PC-9 (cell line): ENCODE measurements at regions not wholly inside any gene's neighbourhood (a gene's known extent, or its start where the extent isn't known, plus 50 kb on each side); places are given as distances from the start of the nearest gene placed in this dataset.
"Not testable (repeated sequence)": the region's sequence is repeated elsewhere in the genome, so short reads cannot be mapped to it uniquely, and the experiment has no call there.

Experiments used
- BruUV-seq: library from RNA; stranded (reverse); fragments of 400-500 nt; replicated peaks from 2 replicates; lab custom pipeline; 2021; lab: Mats Ljungman, UMichigan
- CTCF ChIA-PET: fragments of 300-600 bp; sonication (Branson Sonifier 250); formaldehyde crosslinking; loops from one replicate; lab custom pipeline; 2022; ENCODE audit warnings: antibody characterized with exemption; lab: Charles Lee
- POLR2A ChIA-PET: fragments of 300-600 bp; sonication (Branson Sonifier 250); formaldehyde crosslinking; loops from one replicate; lab custom pipeline; 2022; ENCODE audit warnings: antibody characterized with exemption; ENCODE audit not compliant: unreplicated experiment; lab: Charles Lee
- DNase-seq, 2 experiments: peaks; one replicate each; pipeline versions ENCODE4 v3.0.0 to v3.0.0-alpha.2; 2015 to 2022; ENCODE audit warnings: mixed read lengths in 1 of 2
- H2AFZ ChIP-seq: fragments of 200-600 bp; sonication (generic); 2 replicates; pipeline ENCODE4 v1.8.1; 2017; ENCODE audit warnings: antibody characterized with exemption
- H3F3A ChIP-seq: fragments of 200-600 bp; sonication (generic); 2 replicates; pipeline ENCODE4 v1.8.1; 2017; ENCODE audit warnings: antibody characterized with exemption, mild to moderate bottlenecking, low read depth; ENCODE audit not compliant: insufficient read depth
- H3K27ac ChIP-seq: fragments of 200-600 bp; sonication (generic); 2 replicates; pipeline ENCODE4 v1.6.1; 2016; ENCODE audit warnings: mixed run types
- H3K27me3 ChIP-seq: fragments of 200-600 bp; sonication (generic); 2 replicates; pipeline ENCODE4 v1.6.1; 2016; ENCODE audit warnings: low read depth, mixed run types; ENCODE audit not compliant: insufficient read depth
- H3K36me3 ChIP-seq: fragments of 200-600 bp; sonication (generic); 2 replicates; pipeline ENCODE4 v1.6.1; 2016; ENCODE audit warnings: low read depth, mixed run types
- H3K4me1 ChIP-seq: fragments of 200-600 bp; sonication (generic); replicated peaks from 2 replicates; pipeline ENCODE4 v1.6.1; 2016; ENCODE audit warnings: mixed run types; ENCODE audit not compliant: insufficient read depth
- H3K4me2 ChIP-seq: fragments of 200-600 bp; sonication (generic); 2 replicates; pipeline ENCODE4 v1.6.1; 2017; ENCODE audit warnings: mixed run types
- H3K4me3 ChIP-seq: fragments of 200-600 bp; sonication (generic); 2 replicates; pipeline ENCODE4 v1.6.1; 2016; ENCODE audit warnings: mixed run types
- H3K79me2 ChIP-seq: fragments of 200-600 bp; sonication (generic); 2 replicates; pipeline ENCODE4 v1.6.1; 2017; ENCODE audit warnings: low read depth, mixed run types
- H3K9me2 ChIP-seq: fragments of 200-600 bp; sonication (generic); 2 replicates; pipeline ENCODE4 v1.8.1; 2017; ENCODE audit warnings: mild to moderate bottlenecking; ENCODE audit not compliant: insufficient read depth
- H3K9me3 ChIP-seq: fragments of 200-600 bp; sonication (generic); 2 replicates; pipeline ENCODE4 v1.8.1; 2016; ENCODE audit warnings: low read depth; ENCODE audit not compliant: insufficient read depth
- H4K20me1 ChIP-seq: fragments of 200-600 bp; sonication (generic); 2 replicates; pipeline ENCODE4 v1.8.1; 2017; ENCODE audit not compliant: insufficient read depth
- intact Hi-C: fragments of 100-400 bp; cut with micrococcal nuclease; formaldehyde crosslinking; loops from one replicate; pipeline ENCODE4 v1.10.0; 2022; ENCODE audit not compliant: unreplicated experiment

DNA sequence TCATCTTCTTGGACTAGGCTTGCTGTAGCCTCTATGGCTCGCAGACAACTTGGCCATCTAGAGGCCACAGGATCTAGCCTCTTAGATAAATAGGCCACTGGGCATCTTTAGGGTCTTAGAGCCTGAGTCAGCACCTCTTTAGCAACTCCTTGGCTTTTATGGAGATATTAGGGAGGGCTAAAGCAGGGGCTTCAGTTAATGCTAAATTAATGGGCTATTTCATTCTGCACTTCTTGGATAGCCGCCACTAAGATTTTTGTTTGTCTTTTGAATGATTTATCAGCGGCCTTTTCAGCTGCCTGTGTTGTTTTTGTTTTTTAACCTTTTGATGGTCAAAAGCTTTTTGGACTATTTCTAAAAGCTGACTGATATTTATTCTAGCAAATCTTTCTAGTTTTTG lies 118.3 kb downstream of the UNC93B1 start:
- DNase-seq, H3K4me3 ChIP-seq, H3K36me3 ChIP-seq, BruUV-seq, H3K9me3 ChIP-seq, H3F3A ChIP-seq, H3K4me1 ChIP-seq, H3K79me2 ChIP-seq, CTCF ChIA-PET, H4K20me1 ChIP-seq, H3K9me2 ChIP-seq, POLR2A ChIA-PET, H3K4me2 ChIP-seq, H2AFZ ChIP-seq, H3K27ac ChIP-seq, intact Hi-C loops: not testable (repeated sequence)
- peaks cover 95% of the 10 kb centered on the region for H3K27me3 ChIP-seq

DNA sequence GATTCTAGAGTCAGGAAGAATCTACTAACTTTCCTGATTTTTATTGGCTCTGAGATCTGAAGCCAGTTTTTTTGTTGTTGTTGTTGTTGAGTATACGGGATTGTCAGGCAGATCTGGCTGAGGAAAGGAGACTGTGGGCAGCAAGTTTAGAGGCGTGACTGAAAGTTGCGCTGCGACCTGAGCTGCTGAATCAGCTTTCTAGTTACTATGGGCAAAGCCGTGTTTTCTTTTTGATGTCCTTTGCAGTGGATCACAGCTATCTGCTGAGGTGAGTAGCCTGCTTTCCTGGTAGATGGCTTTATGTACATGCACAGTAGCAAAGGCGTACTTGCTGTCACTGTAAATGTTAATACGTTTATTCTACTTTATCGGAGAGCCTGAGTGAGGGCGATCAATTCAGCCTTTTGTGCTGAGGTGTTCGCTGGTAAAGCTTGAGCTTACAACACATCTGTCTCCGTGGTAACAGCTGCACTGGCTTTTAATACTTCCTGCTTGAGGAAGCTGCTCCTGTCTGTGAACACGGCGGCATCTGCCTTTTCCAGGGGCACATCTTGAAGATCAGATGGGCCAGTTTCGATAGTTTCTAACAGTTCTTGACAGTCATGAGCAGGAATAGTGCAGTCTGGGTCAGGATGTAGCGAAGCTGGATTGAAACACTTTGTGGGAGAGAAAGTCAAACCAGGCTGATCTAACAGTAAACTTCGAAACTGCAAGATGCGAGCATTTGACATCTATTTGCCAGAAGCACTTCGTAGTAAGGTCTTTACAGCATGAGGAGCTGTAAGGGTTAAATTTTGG lies 118.9 kb downstream of the UNC93B1 start:
- BruUV-seq, H3K79me2 ChIP-seq, H2AFZ ChIP-seq, DNase-seq, H3K4me1 ChIP-seq, H4K20me1 ChIP-seq, H3K9me2 ChIP-seq, CTCF ChIA-PET, H3K9me3 ChIP-seq, H3K36me3 ChIP-seq, H3F3A ChIP-seq, intact Hi-C loops, H3K27ac ChIP-seq, H3K4me3 ChIP-seq: not testable (repeated sequence)
- peaks cover 94% of the 10 kb centered on the region for H3K27me3 ChIP-seq
- POLR2A ChIA-PET = interaction anchor here (0.6 kb wide), 1 partner anchor 600 kb away, joined by 19 read pairs; no protein-coding TSS in a partner anchor
- peak overlapping the region; percentile 17; the same call in 1 of the 2 replicates for H3K4me2 ChIP-seq

DNA sequence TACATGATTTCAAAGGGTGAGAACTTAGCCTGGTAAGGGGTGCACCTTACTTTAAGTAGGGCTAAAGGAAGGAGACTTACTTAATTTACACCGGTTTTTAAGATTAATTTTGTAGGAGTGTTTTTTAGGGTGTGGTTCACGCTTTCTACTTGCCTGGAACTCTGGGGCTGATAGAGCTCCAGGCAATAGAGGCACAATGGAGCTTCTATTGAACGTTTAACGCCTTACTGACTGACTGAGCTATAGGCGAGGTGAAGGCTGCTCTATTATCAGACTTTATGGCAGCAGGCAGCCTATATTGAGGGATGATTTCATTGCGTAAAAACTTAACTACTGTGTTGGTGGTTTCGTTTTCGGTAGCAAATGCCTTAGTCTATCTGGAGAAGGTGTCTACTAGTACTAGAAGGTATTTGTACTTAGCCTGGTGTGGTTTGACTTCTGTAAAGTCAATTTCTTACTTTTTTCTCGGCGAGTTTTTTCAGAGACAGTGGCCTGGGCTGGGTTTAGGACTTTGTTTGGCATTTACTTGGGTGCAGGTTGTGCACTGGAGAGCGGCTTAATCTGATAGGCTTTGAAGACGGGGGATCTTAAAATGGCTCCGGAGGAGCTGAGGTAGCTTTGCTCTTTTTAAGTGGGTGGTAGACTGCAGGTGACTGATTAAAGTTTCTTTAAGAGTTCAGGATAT lies 119.7 kb downstream of the UNC93B1 start:
- H4K20me1 ChIP-seq, H3F3A ChIP-seq, BruUV-seq, CTCF ChIA-PET, H2AFZ ChIP-seq, H3K36me3 ChIP-seq, H3K79me2 ChIP-seq, DNase-seq, H3K9me3 ChIP-seq, H3K4me3 ChIP-seq, intact Hi-C loops, H3K4me1 ChIP-seq, H3K27ac ChIP-seq, H3K9me2 ChIP-seq: not testable (repeated sequence)
- POLR2A ChIA-PET = interaction anchor here (0.6 kb wide), 1 partner anchor 601 kb away, joined by 19 read pairs; no protein-coding TSS in a partner anchor
- Histone ChIP-seq H3K27me3 (peaks cover 91% of the 10 kb centered on the region), H3K4me2 (peak overlapping the region; percentile 17; the same call in 1 of the 2 replicates)

DNA sequence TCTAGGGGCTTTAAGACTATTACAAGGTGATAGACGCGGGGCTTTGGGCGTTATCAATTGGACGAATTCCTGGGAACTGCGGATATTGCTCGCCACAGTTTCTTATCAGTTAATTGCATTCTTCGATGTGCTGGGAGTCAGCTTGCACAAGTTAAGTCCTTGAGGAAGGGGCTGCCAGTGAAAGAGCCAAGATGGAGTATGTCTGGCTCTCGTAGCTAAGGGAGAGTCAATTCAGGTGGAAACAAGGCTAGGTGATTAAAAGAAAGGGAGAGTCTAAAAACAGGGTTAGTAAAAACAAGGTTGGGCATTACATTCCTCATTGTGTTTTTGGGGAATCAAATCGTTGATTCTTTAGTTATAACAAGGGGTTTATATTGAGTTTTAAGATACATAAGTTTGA lies 121.6 kb downstream of the UNC93B1 start:
- H2AFZ ChIP-seq, H3F3A ChIP-seq, H3K79me2 ChIP-seq, H4K20me1 ChIP-seq, CTCF ChIA-PET, DNase-seq, H3K4me3 ChIP-seq, H3K27ac ChIP-seq, H3K36me3 ChIP-seq, POLR2A ChIA-PET, BruUV-seq, H3K9me2 ChIP-seq, H3K9me3 ChIP-seq, H3K4me2 ChIP-seq, intact Hi-C loops, H3K4me1 ChIP-seq: not testable (repeated sequence)
- peaks cover 85% of the 10 kb centered on the region for H3K27me3 ChIP-seq

DNA sequence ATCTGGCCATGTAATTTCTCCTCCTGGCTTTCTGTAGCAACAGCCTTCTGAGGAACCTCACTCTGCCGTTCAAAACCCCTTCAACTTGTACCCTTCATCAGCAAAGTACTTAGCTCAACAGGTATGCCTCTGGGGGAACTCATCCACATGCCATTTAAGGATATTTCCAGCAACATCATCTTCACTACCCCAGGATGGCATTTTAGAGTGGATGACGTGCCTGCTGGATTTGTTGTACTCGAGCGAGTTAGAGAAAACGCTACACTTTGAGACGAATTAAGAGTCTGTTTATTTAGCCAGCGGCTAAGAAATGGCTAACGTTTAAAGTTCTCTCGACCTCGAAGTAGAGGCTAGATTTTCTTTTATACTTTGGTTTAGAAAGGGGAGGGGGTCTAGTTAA lies 122.1 kb downstream of the UNC93B1 start:
- DNase-seq, H3K4me2 ChIP-seq, H3F3A ChIP-seq, H3K9me2 ChIP-seq, POLR2A ChIA-PET, intact Hi-C loops, H3K9me3 ChIP-seq, BruUV-seq, H4K20me1 ChIP-seq, H3K27ac ChIP-seq, H2AFZ ChIP-seq, H3K4me3 ChIP-seq, H3K36me3 ChIP-seq, H3K4me1 ChIP-seq, H3K79me2 ChIP-seq, CTCF ChIA-PET: not testable (repeated sequence)
- H3K27me3 ChIP-seq = peaks cover 82% of the 10 kb centered on the region

DNA sequence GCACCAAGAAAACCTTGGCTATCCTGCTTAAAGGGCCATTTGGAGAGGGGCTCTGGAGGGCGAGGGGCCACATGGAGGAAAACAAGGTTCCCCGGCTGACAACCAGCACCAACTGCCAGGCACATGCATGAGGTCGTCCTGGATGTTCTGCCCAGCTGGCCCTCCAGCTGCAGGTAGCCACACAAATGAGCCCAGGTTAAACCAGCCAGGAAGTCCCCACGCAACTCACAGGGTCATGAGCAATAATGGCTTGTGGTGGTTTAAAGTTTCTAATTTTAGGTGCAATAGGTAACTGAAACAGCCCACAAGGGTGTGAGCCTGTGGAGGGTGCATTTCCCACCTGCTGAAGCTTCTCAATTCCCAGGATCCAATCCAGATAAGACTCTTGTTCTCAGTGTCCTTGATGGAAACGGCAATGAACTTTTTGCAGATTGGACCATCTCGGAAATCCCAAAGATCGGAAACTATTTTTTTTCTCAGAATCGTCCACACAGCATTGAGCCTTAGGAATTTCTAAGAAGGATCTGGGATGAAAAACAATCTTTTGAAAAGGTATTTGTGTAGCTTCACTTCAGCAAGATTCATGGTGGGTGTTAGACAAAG lies 123.2 kb downstream of the UNC93B1 start:
- H3F3A ChIP-seq, H4K20me1 ChIP-seq, H3K4me1 ChIP-seq, H3K4me3 ChIP-seq, H3K79me2 ChIP-seq, H3K27ac ChIP-seq, H3K36me3 ChIP-seq, H3K9me2 ChIP-seq, intact Hi-C loops, H3K4me2 ChIP-seq, POLR2A ChIA-PET, DNase-seq, H2AFZ ChIP-seq, BruUV-seq, CTCF ChIA-PET, H3K9me3 ChIP-seq: not testable (repeated sequence)
- peaks cover 71% of the 10 kb centered on the region for H3K27me3 ChIP-seq

DNA sequence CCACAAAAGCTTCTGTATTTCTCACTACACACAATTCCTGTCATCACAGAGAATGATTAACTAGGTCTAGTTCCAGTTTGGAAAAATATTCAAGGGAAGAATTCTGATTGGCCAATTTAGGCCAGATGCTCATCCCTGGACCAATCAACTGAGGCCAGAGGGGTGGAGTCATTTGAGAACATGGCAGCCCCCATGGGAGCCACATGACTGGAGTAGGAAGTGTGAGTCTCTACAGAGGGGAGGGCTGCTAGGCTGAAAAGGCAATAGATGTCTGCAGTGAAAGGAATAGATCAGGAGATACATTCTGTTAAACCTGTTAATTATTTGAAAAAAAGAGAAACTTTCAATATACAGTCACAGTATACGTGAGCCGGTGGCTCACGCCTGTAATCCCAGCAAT lies 125.2 kb downstream of the UNC93B1 start:
- intact Hi-C loops = not testable (repeated sequence)

More for the DNA sequence above, 125.2 kb downstream of the UNC93B1 start:
- H4K20me1 ChIP-seq, H3K36me3 ChIP-seq, H3K79me2 ChIP-seq, DNase-seq, CTCF ChIA-PET, POLR2A ChIA-PET, H3K4me3 ChIP-seq, H2AFZ ChIP-seq, H3F3A ChIP-seq, H3K4me2 ChIP-seq, BruUV-seq, H3K27ac ChIP-seq, H3K9me2 ChIP-seq, H3K9me3 ChIP-seq, H3K4me1 ChIP-seq: not testable (repeated sequence)
- peaks cover 56% of the 10 kb centered on the region for H3K27me3 ChIP-seq
